DOHH2 (cell line): ENCODE measurements at regions not wholly inside any gene's neighbourhood (a gene's known extent, or its start where the extent isn't known, plus 50 kb on each side); places are given as distances from the start of the nearest gene placed in this dataset.

Experiments used
- H3F3A ChIP-seq: fragments of 200-600 bp; sonication (generic), shearing (Covaris generic); 2 replicates; pipeline ENCODE4 v1.6.0; 2016; ENCODE audit warnings: antibody characterized with exemption, mild to moderate bottlenecking; ENCODE audit not compliant: control insufficient read depth, insufficient read depth
- H3K27ac ChIP-seq: fragments of 200-600 bp; sonication (generic); 2 replicates; pipeline ENCODE4 v1.5.1; 2014; ENCODE audit warnings: low read depth, mild to moderate bottlenecking, low read length, moderate library complexity
- H3K27me3 ChIP-seq: fragments of 200-600 bp; sonication (generic); 2 replicates; pipeline ENCODE4 v1.6.1; 2014; ENCODE audit warnings: mild to moderate bottlenecking, low read length, mixed read lengths; ENCODE audit not compliant: control insufficient read depth
- H3K36me3 ChIP-seq: fragments of 200-600 bp; sonication (generic); 2 replicates; pipeline ENCODE4 v1.6.1; 2014; ENCODE audit warnings: mild to moderate bottlenecking, low read length, moderate library complexity, mixed read lengths; ENCODE audit not compliant: control insufficient read depth
- H3K4me1 ChIP-seq: fragments of 200-600 bp; sonication (generic); 2 replicates; pipeline ENCODE4 v1.6.1; 2014; ENCODE audit warnings: mild to moderate bottlenecking, low read length, mixed read lengths; ENCODE audit not compliant: control insufficient read depth
- H3K4me2 ChIP-seq: fragments of 200-600 bp; sonication (generic); 2 replicates; pipeline ENCODE4 v1.6.0; 2014; ENCODE audit warnings: mild to moderate bottlenecking, low read length, moderate library complexity
- H3K4me3 ChIP-seq: fragments of 200-600 bp; sonication (generic); 2 replicates; pipeline ENCODE4 v1.5.1; 2014; ENCODE audit warnings: mild to moderate bottlenecking, low read length, mixed read lengths
- H3K79me2 ChIP-seq: fragments of 200-600 bp; sonication (generic); 2 replicates; pipeline ENCODE4 v1.6.1; 2014; ENCODE audit warnings: mild to moderate bottlenecking, low read length, mixed read lengths; ENCODE audit not compliant: control insufficient read depth
- H3K9me2 ChIP-seq: fragments of 200-600 bp; sonication (generic); replicated peaks from 2 replicates; pipeline ENCODE4 v1.6.1; 2014; ENCODE audit warnings: mild to moderate bottlenecking, low read length, mixed read lengths; ENCODE audit not compliant: control insufficient read depth
- H3K9me3 ChIP-seq: fragments of 200-600 bp; sonication (generic); 2 replicates; pipeline ENCODE4 v1.6.1; 2014; ENCODE audit warnings: antibody characterized with exemption, low read length, mixed read lengths; ENCODE audit not compliant: control insufficient read depth, insufficient read depth
- H4K20me1 ChIP-seq: fragments of 200-600 bp; sonication (generic); 2 replicates; pipeline ENCODE4 v1.6.0; 2014; ENCODE audit warnings: low read depth, mild to moderate bottlenecking, antibody characterized with exemption, low read length, moderate library complexity; ENCODE audit not compliant: control insufficient read depth, insufficient read depth
- CTCF ChIP-seq: fragments of 200-600 bp; sonication (generic); IDR thresholded peaks from one replicate; pipeline ENCODE4 v1.5.1; 2014; ENCODE audit warnings: antibody characterized with exemption, mild to moderate bottlenecking, low read depth, low read length; ENCODE audit not compliant: poor library complexity, severe bottlenecking
- EZH2phosphoT487 ChIP-seq: fragments of 200-600 bp; sonication (generic); IDR thresholded peaks from 2 replicates; pipeline ENCODE4 v1.6.1; 2017; ENCODE audit warnings: borderline replicate concordance, mild to moderate bottlenecking, antibody characterized with exemption, low read length, moderate library complexity, mixed read lengths

DNA sequence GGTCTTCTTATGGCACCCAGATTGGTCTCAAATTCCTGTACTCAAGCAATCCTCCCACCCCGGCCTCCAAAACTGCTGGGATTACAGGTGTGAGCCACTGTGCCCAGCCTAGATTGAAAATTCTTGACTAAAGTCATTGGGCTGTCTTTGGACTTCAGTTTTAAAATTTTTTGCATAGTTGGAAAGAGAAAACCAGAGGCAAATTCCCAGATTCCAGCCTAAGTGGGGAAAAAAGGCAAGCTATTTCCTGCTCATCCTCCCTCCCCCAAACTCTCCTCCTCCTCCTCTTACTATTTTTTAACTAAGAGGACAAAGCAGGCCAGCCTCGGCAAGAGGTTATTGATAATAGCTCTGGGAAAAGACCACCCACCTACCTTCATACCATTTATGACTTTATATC, 78.6 kb upstream of the CLMP start:
- TF ChIP-seq EZH2phosphoT487 = no peak
- TF ChIP-seq CTCF = no peak
- H3K27ac ChIP-seq = no peak overlapping the region

DNA sequence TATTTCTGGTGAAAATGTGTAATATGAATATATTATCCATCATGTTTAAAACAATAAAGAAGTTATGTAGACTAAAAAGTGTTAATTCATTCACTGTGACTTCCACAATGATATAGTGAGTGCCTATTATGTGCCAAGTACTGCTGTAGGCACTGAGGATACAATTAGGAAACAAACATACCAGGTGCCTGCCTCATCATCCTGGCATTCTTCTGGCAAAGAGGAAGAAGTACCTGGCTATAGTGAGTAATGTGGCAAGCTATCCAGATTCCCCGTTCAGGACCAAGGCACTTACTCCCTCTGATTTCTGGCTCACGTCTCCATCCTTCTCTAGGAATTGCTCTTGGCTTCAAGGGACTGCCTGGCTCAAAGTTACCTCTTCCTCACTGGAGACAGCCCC, 77.5 kb upstream of the CLMP start:
- Histone ChIP-seq H3K4me3 (no peak overlapping the region), H3K4me1 (peaks cover 18% of the 10 kb centered on the region), H3F3A (peaks cover 11% of the 10 kb centered on the region; the same call in 1 of the 2 replicates), H3K9me2 (no peaks in the 10 kb centered on the region), H3K79me2 (no peaks in the 10 kb centered on the region), H3K4me2 (no peak overlapping the region), H3K9me3 (no peaks in the 10 kb centered on the region), H3K36me3 (no peaks in the 10 kb centered on the region), H4K20me1 (no peaks in the 10 kb centered on the region), H3K27ac (no peak overlapping the region), H3K27me3 (no peaks in the 10 kb centered on the region)
- TF ChIP-seq EZH2phosphoT487 (no peak), CTCF (no peak)

More for the DNA sequence above, 78.6 kb upstream of the CLMP start:
- H3K9me3 ChIP-seq = no peaks in the 10 kb centered on the region
- no peak overlapping the region for H3K4me2 ChIP-seq
- H3K27me3 ChIP-seq = no peaks in the 10 kb centered on the region
- H3F3A ChIP-seq = 0 out of 2 replicates have a peak, but pooled peaks cover 3% of the 10 kb centered on the region
- H4K20me1 ChIP-seq = no peaks in the 10 kb centered on the region
- H3K79me2 ChIP-seq = no peaks in the 10 kb centered on the region
- H3K36me3 ChIP-seq = no peaks in the 10 kb centered on the region
- H3K9me2 ChIP-seq = no peaks in the 10 kb centered on the region
- peaks cover 8% of the 10 kb centered on the region for H3K4me1 ChIP-seq
- no peak overlapping the region for H3K4me3 ChIP-seq

GRCh38 chr11:123268156-123268555, 73.1 kb upstream of the CLMP start:
- Histone ChIP-seq H3K4me2 (peak overlapping the region; percentile 40), H3K9me2 (no peaks in the 10 kb centered on the region), H4K20me1 (no peaks in the 10 kb centered on the region), H3K4me3 (0 out of 2 replicates have a peak overlapping the region, but pooled peaks have one; percentile 17), H3K27ac (0 out of 2 replicates have a peak overlapping the region, but pooled peaks have one; percentile 17), H3K4me1 (peaks cover 53% of the 10 kb centered on the region), H3K27me3 (no peaks in the 10 kb centered on the region), H3F3A (peaks cover 21% of the 10 kb centered on the region; the same call in 1 of the 2 replicates), H3K9me3 (no peaks in the 10 kb centered on the region), H3K79me2 (no peaks in the 10 kb centered on the region), H3K36me3 (peaks cover 4% of the 10 kb centered on the region)
- TF ChIP-seq CTCF (no peak), EZH2phosphoT487 (no peak)

- no peaks in the 10 kb centered on the region for H3K9me3 ChIP-seq
- no peak overlapping the region for H3K4me3 ChIP-seq
- H3K9me2 ChIP-seq = no peaks in the 10 kb centered on the region
- peaks cover 4% of the 10 kb centered on the region for H3K36me3 ChIP-seq
- H4K20me1 ChIP-seq = no peaks in the 10 kb centered on the region
- H3K79me2 ChIP-seq = no peaks in the 10 kb centered on the region
- H3F3A ChIP-seq = peaks cover 28% of the 10 kb centered on the region
- peak overlapping the region; percentile 98 for H3K27ac ChIP-seq
- TF ChIP-seq EZH2phosphoT487 (no peak), CTCF (no peak)
- no peaks in the 10 kb centered on the region for H3K27me3 ChIP-seq
- H3K4me1 ChIP-seq = peaks cover 72% of the 10 kb centered on the region
- peak overlapping the region; percentile 1 for H3K4me2 ChIP-seq
Measured at GRCh38 chr11:123265951-123266350, 70.9 kb upstream of the CLMP start.
